Smooth muscle cell (in vitro differentiated cells): ENCODE measurements at regions not wholly inside any gene's neighbourhood (a gene's known extent, or its start where the extent isn't known, plus 50 kb on each side); places are given as distances from the start of the nearest gene placed in this dataset.

Experiments used
- DNase-seq: peaks from one replicate; lab custom pipeline; 2025; ENCODE audit not compliant: unreplicated experiment; lab: John Stamatoyannopoulos, UW
- H2AFZ ChIP-seq: fragments of 200-600 bp; sonication (generic); 2 replicates; pipeline ENCODE4 v1.6.0; 2016; ENCODE audit warnings: antibody characterized with exemption, low read depth, mild to moderate bottlenecking
- H3F3A ChIP-seq: fragments of 200-600 bp; sonication (generic); 2 replicates; pipeline ENCODE4 v1.6.0; 2017; ENCODE audit warnings: antibody characterized with exemption, low read depth
- H3K27ac ChIP-seq: fragments of 200-600 bp; sonication (generic); 2 replicates; pipeline ENCODE4 v1.5.1; 2016; ENCODE audit warnings: low read depth, mild to moderate bottlenecking
- H3K27me3 ChIP-seq: fragments of 200-600 bp; sonication (generic); 2 replicates; pipeline ENCODE4 v1.6.1; 2016; ENCODE audit warnings: low read depth, mild to moderate bottlenecking
- H3K36me3 ChIP-seq: fragments of 200-600 bp; sonication (generic); 2 replicates; pipeline ENCODE4 v1.5.1; 2016; ENCODE audit warnings: low read depth
- H3K4me1 ChIP-seq: fragments of 200-600 bp; sonication (generic); 2 replicates; pipeline ENCODE4 v1.5.1; 2016; ENCODE audit warnings: low read depth
- H3K4me2 ChIP-seq: fragments of 200-600 bp; sonication (generic); 2 replicates; pipeline ENCODE4 v1.6.0; 2016; ENCODE audit warnings: mild to moderate bottlenecking
- H3K4me3 ChIP-seq: fragments of 200-600 bp; sonication (generic); 2 replicates; pipeline ENCODE4 v1.5.1; 2016; ENCODE audit warnings: mild to moderate bottlenecking
- H3K79me2 ChIP-seq: fragments of 200-600 bp; sonication (generic); 2 replicates; pipeline ENCODE4 v1.6.0; 2016; ENCODE audit warnings: low read depth, mild to moderate bottlenecking
- H3K9ac ChIP-seq: fragments of 200-600 bp; sonication (generic); 2 replicates; pipeline ENCODE4 v1.6.0; 2016; ENCODE audit warnings: low read depth
- H3K9me3 ChIP-seq: fragments of 200-600 bp; sonication (generic); replicated peaks from 2 replicates; pipeline ENCODE4 v1.5.1; 2016; ENCODE audit warnings: low read depth
- H4K20me1 ChIP-seq: fragments of 200-600 bp; sonication (generic); 2 replicates; pipeline ENCODE4 v1.6.0; 2016; ENCODE audit warnings: low read depth
- CTCF ChIP-seq: fragments of 200-600 bp; sonication (generic); IDR thresholded peaks from 2 replicates; pipeline ENCODE4 v1.5.1; 2017; ENCODE audit warnings: borderline replicate concordance, mild to moderate bottlenecking, antibody characterized with exemption; ENCODE audit not compliant: insufficient read depth, poor library complexity, severe bottlenecking
- WGBS: methylation state at CpG from one replicate; pipeline ENCODE4 v1.1.7; 2016; ENCODE audit warnings: low lambda C conversion rate; 5-methylcytosine and 5-hydroxymethylcytosine counted together

GRCh38 chr1:55612988-55613387, 397.8 kb upstream of the USP24 start:
- Histone ChIP-seq H3K27me3 (no peaks in the 10 kb centered on the region), H3K79me2 (no peaks in the 10 kb centered on the region), H3K4me3 (no peak overlapping the region), H3K9ac (no peak overlapping the region), H3K9me3 (no peaks in the 10 kb centered on the region), H3F3A (no peaks in the 10 kb centered on the region), H3K4me2 (no peak overlapping the region), H4K20me1 (no peaks in the 10 kb centered on the region), H2AFZ (no peak overlapping the region), H3K36me3 (no peaks in the 10 kb centered on the region), H3K4me1 (no peaks in the 10 kb centered on the region), H3K27ac (no peak overlapping the region)
- 93% methylated on average over 2 of the region's 2 CpGs for WGBS
- TF ChIP-seq CTCF: no peak
- no peak for DNase-seq

- DNase-seq: no peak
- no peak for TF ChIP-seq CTCF
- Histone ChIP-seq H2AFZ (peak overlapping the region; percentile 49), H3K4me2 (no peak overlapping the region), H3F3A (no peaks in the 10 kb centered on the region), H3K9ac (no peak overlapping the region), H3K79me2 (no peaks in the 10 kb centered on the region), H3K4me3 (no peak overlapping the region), H3K27ac (no peak overlapping the region), H3K9me3 (no peaks in the 10 kb centered on the region), H3K36me3 (no peaks in the 10 kb centered on the region), H3K4me1 (no peaks in the 10 kb centered on the region), H4K20me1 (no peaks in the 10 kb centered on the region), H3K27me3 (no peaks in the 10 kb centered on the region)
- WGBS: 88% methylated on average over 2 of the region's 2 CpGs
These were observed 396.0 kb upstream of the USP24 start for GRCh38 chr1:55611123-55611522.

DNA sequence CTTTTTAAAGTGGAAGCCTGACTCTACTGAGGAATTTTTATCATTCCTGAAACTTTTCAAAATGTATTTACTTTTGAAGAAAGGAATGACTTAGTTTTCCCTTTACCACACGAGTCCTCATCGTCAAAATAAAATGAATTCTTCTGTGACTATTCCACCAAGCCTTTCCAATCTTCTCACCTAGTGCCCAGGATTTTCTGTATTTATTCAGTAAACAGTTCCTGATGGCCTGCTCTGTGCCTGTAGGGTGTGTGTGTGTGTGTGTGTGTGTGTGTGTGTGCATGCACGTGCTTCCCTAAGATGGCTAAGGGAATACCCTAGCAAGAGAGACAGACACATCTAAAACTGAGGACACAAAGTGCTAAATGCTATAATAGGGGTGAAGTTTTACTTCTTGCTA, 395.0 kb upstream of the USP24 start:
- H3K27ac ChIP-seq: no peak overlapping the region
- H3K36me3 ChIP-seq: no peaks in the 10 kb centered on the region
- no peaks in the 10 kb centered on the region for H3K27me3 ChIP-seq

More for the DNA sequence above, 395.0 kb upstream of the USP24 start:
- DNase-seq: no peak
- Histone ChIP-seq H3K4me3 (no peak overlapping the region), H3K9me3 (no peaks in the 10 kb centered on the region), H2AFZ (no peak overlapping the region), H3F3A (no peaks in the 10 kb centered on the region), H3K4me1 (no peaks in the 10 kb centered on the region), H3K79me2 (no peaks in the 10 kb centered on the region), H4K20me1 (no peaks in the 10 kb centered on the region), H3K9ac (no peak overlapping the region), H3K4me2 (no peak overlapping the region)
- 85% methylated on average over 3 of the region's 3 CpGs for WGBS
- TF ChIP-seq CTCF: no peak
